ENCODE measurements at regions not wholly inside any gene's neighbourhood (a gene's known extent, or its start where the extent isn't known, plus 50 kb on each side); places are given as distances from the start of the nearest gene placed in this dataset.

GRCh38 chr10:61837755-61838171 lies 63.7 kb upstream of the ARID5B start (continued):
- TF ChIP-seq CHD1 (IDR thresholded peaks at IDR 0.05; ENCODE audit: low read depth, low read length), result no peak

DNA sequence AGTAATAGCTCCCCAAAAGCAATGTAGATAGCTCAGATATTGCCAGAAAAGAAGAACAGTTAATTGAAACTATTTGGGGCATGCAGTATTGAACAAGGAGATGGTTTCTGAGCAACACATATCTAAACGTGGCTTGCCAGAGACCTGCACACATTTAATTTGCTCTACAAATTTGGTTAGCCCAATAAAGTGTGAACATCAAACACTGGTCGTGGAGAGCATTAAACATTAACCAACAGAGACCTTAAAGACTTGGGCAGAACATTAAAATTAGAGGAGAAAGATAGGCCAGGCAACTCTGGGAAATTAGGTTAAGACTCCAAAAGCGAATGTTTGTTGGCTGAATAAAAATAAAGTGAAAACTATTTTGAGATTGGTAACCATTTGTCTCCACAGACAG lies 61.6 kb upstream of the ARID5B start:
- no peak overlapping the region for H4K8ac ChIP-seq (ENCODE audit: low read depth in 2 of 2, low read length in 2 of 2)
- no peak overlapping the region for H4K5ac ChIP-seq (ENCODE audit: low read depth, low read length)
- DNase-seq (no peak), ATAC-seq (ENCODE audit: low read depth) (no peak)
- no peak overlapping the region for H2BK20ac ChIP-seq (ENCODE audit: low read depth, low read length)
- no peaks in the 10 kb centered on the region for H3K27me3 ChIP-seq (ENCODE audit: control insufficient read depth, insufficient read depth, low read length)
- no peak overlapping the region for H2AK5ac ChIP-seq (ENCODE audit: low read depth, low read length)
- no peak overlapping the region for H2BK5ac ChIP-seq (ENCODE audit: low read depth, low read length, poor library complexity, severe bottlenecking)
- ChIA-PET POLR2A (ENCODE audit: unreplicated experiment) (no interaction called here), CTCF (no interaction called here)
- no peak overlapping the region for H3K9ac ChIP-seq (ENCODE audit: low read depth, low read length)
- no peak overlapping the region for H2AK9ac ChIP-seq (replicated peaks; ENCODE audit: low read depth, low read length, poor library complexity)
- H3K14ac ChIP-seq (replicated peaks; ENCODE audit: low read depth, low read length), result no peak overlapping the region
- 0 out of 2 replicates have a peak, but pooled peaks cover 7% of the 10 kb centered on the region for H3K9me1 ChIP-seq (ENCODE audit: insufficient read depth, low read length)
- intact Hi-C loops (cut with micrococcal nuclease) (loop anchor here (5.0 kb wide), 2 partner anchors 378 to 568 kb away; no protein-coding TSS in a partner anchor), in situ Hi-C loops (cut with MboI; ENCODE audit: low sequenced_read_pairs) (no loop called here), dilution Hi-C loops (cut with HindIII; ENCODE audit: low sequenced_read_pairs, unreplicated experiment) (no loop called here)
- no CpG with 5 or more reads among the region's 3 CpGs for WGBS, 2 experiments (ENCODE audit: extremely low coverage in 2 of 2, insufficient read length in 1 of 2)
- peaks cover 17% of the 10 kb centered on the region for H3K4me1 ChIP-seq (ENCODE audit: control insufficient read depth, insufficient read depth, low read length)
- no peak overlapping the region for H3K4ac ChIP-seq (ENCODE audit: low read depth, low read length)
- no TSS peak for BruUV-seq (replicated peaks)
- no peak overlapping the region for H3K27ac ChIP-seq (ENCODE audit: insufficient read depth, low read length)
- no peak overlapping the region for H2AFZ ChIP-seq (replicated peaks; ENCODE audit: low read length, poor library complexity)
- H3K9me3 ChIP-seq (ENCODE audit: control insufficient read depth, insufficient read depth, low read length), result no peaks in the 10 kb centered on the region
- no peak overlapping the region for H3K23ac ChIP-seq (ENCODE audit: low read depth, low read length)
- TF ChIP-seq, protein P1, sequence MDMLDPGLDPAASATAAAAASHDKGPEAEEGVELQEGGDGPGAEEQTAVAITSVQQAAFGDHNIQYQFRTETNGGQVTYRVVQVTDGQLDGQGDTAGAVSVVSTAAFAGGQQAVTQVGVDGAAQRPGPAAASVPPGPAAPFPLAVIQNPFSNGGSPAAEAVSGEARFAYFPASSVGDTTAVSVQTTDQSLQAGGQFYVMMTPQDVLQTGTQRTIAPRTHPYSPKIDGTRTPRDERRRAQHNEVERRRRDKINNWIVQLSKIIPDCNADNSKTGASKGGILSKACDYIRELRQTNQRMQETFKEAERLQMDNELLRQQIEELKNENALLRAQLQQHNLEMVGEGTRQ (IDR thresholded peaks at IDR 0.05; ENCODE audit: low read depth, low read length), result no peak
- TF ChIP-seq SMC3 (IDR thresholded peaks at IDR 0.05; ENCODE audit: low read depth, low read length) (no peak), MAFK (IDR thresholded peaks at IDR 0.05; ENCODE audit: low read depth, low read length) (no peak), FOS (IDR thresholded peaks at IDR 0.05; ENCODE audit: low read depth, low read length) (no peak), RCOR1 (IDR thresholded peaks at IDR 0.05; ENCODE audit: insufficient replicate concordance, low read length) (no peak), RAD21 (IDR thresholded peaks at IDR 0.05; ENCODE audit: low read length) (no peak), POLR2A (IDR thresholded peaks at IDR 0.05; ENCODE audit: low read depth, low read length) (no peak), NFE2L2 (IDR thresholded peaks at IDR 0.05; ENCODE audit: low read depth, low read length) (no peak), RFX5 (IDR thresholded peaks at IDR 0.05; ENCODE audit: low read depth, low read length) (no peak), CEBPB (IDR thresholded peaks at IDR 0.05; ENCODE audit: low read depth, low read length) (no peak), MXI1 (IDR thresholded peaks at IDR 0.05; ENCODE audit: borderline replicate concordance, low read depth, low read length) (no peak), CHD1 (IDR thresholded peaks at IDR 0.05; ENCODE audit: low read depth, low read length) (no peak)
- no peaks in the 10 kb centered on the region for H3K36me3 ChIP-seq (ENCODE audit: control insufficient read depth, insufficient read depth, low read length)
- H2BK15ac ChIP-seq (ENCODE audit: low read depth, low read length), result no peak overlapping the region; the same call in 2 of the 3 replicates
- H2BK120ac ChIP-seq (ENCODE audit: low read depth, low read length), result no peak overlapping the region
- no peak overlapping the region for H3K56ac ChIP-seq (ENCODE audit: extremely low read depth, insufficient read depth, low read length)
- H3K79me1 ChIP-seq (ENCODE audit: low read depth in 1 of 2, low read length in 2 of 2), result 0 out of 4 replicates have a peak, but pooled peaks cover 0 to 1% of the 10 kb centered on the region in 2 experiments
- no peak overlapping the region for H4K91ac ChIP-seq (ENCODE audit: insufficient read depth, low read depth, low read length)
- no peak overlapping the region for H3K4me2 ChIP-seq (ENCODE audit: low read depth, low read length)
- no peak overlapping the region for H3K4me3 ChIP-seq (ENCODE audit: insufficient read depth, low read depth, low read length)
- no peak overlapping the region for H3K18ac ChIP-seq (ENCODE audit: low read depth, low read length)
- H4K20me1 ChIP-seq (ENCODE audit: insufficient read depth, low read length), result no peaks in the 10 kb centered on the region
